ENCODE measurements at regions not wholly inside any gene's neighbourhood (a gene's known extent, or its start where the extent isn't known, plus 50 kb on each side); places are given as distances from the start of the nearest gene placed in this dataset.

- TF ChIP-seq CTCF (IDR thresholded peaks at IDR 0.05 in 2 of 3, conservative IDR thresholded peaks at IDR 0.05 in 1 of 3; ENCODE audit: borderline replicate concordance in 1 of 3, insufficient read depth in 1 of 3, low read depth in 2 of 3, low read length in 2 of 3): no peak
- no peak for TF ChIP-seq CBX3 (IDR thresholded peaks at IDR 0.05; ENCODE audit: low read depth)
- TF ChIP-seq CEBPB (IDR thresholded peaks at IDR 0.05; ENCODE audit: low read depth): no peak
- TF ChIP-seq REST (IDR thresholded peaks at IDR 0.05; ENCODE audit: low read depth): no peak
- no peak for TF ChIP-seq FOSL1 (IDR thresholded peaks at IDR 0.05; ENCODE audit: low read depth)
- no peak for TF ChIP-seq JUND (IDR thresholded peaks at IDR 0.05)
- no peak for TF ChIP-seq ELF1 (IDR thresholded peaks at IDR 0.05; ENCODE audit: borderline replicate concordance, low read depth)
- H3K79me2 ChIP-seq (ENCODE audit: insufficient read depth, low read length): no peaks in the 10 kb centered on the region
- CTCF ChIA-PET: no interaction called here
- no peaks in the 10 kb centered on the region for H3K27me3 ChIP-seq (ENCODE audit: insufficient read depth, low read length)
- no peak overlapping the region for H3K9ac ChIP-seq (ENCODE audit: low read length)
- H2AFZ ChIP-seq (ENCODE audit: low read depth, low read length, poor library complexity, severe bottlenecking): no peak overlapping the region
- POLR2A ChIA-PET: no interaction called here
- H3K36me3 ChIP-seq (ENCODE audit: control insufficient read depth in 1 of 2, insufficient read depth in 2 of 2, low read length in 2 of 2): no peaks in the 10 kb centered on the region
- ATAC-seq (no peak), DNase-seq (ENCODE audit: low read depth, low spot score) (no peak)
- no TSS peak for BruUV-seq (replicated peaks)
- no peaks in the 10 kb centered on the region for H3K4me1 ChIP-seq (ENCODE audit: control insufficient read depth in 1 of 2, insufficient read depth in 2 of 2, low read length in 2 of 2)
- RAD21 ChIA-PET (ENCODE audit: low non-redundant PET in 1 of 2, low total read pairs in 2 of 2, uncharacterized antibody in 2 of 2, unreplicated experiment in 2 of 2): no interaction called here
- H3K4me2 ChIP-seq (ENCODE audit: low read length): no peak overlapping the region
- peaks cover 0 to 14% of the 10 kb centered on the region in 2 experiments; a peak in 2 of 4 replicates for H3K9me3 ChIP-seq (ENCODE audit: control insufficient read depth in 1 of 2, insufficient read depth in 1 of 2, low read depth in 1 of 2, low read length in 2 of 2)
- H3K4me3 ChIP-seq (replicated peaks in 1 of 2; ENCODE audit: low read depth in 1 of 2, low read length in 2 of 2): no peak overlapping the region
- H3K9me2 ChIP-seq (ENCODE audit: insufficient read depth): no peaks in the 10 kb centered on the region
- no peaks in the 10 kb centered on the region for H4K20me1 ChIP-seq (ENCODE audit: insufficient read depth)
- no peak overlapping the region for H3K27ac ChIP-seq (ENCODE audit: low read depth, low read length)
- intact Hi-C loops (cut with micrococcal nuclease): no loop called here
These were observed 357.8 kb upstream of the MBL2 start for GRCh38 chr10:53130337-53130736.
